Mucosa of descending colon (tissue), 3 donors: ENCODE measurements at regions not wholly inside any gene's neighbourhood (a gene's known extent, or its start where the extent isn't known, plus 50 kb on each side); places are given as distances from the start of the nearest gene placed in this dataset.

Source experiments
- ATAC-seq: fragments of 200-7000 bp; cut with Tn5 transposase; one replicate; pipeline ENCODE4 v1.9.1; 2020; ENCODE audit warnings: mild to moderate bottlenecking, moderate library complexity
- DNase-seq, 3 donors: peaks; one replicate each; pipeline ENCODE4 v3.0.0-alpha.2; 2020
- H3K36me3 ChIP-seq: fragments of 200-600 bp; one replicate; pipeline ENCODE4 v1.8.0; 2021; ENCODE audit warnings: low read depth, mild to moderate bottlenecking
- H3K4me1 ChIP-seq: fragments of 200-600 bp; one replicate; pipeline ENCODE4 v1.8.0; 2021; ENCODE audit warnings: low read depth, mild to moderate bottlenecking
- H3K4me3 ChIP-seq: fragments of 200-600 bp; one replicate; pipeline ENCODE4 v1.8.0; 2021; ENCODE audit warnings: mild to moderate bottlenecking
- H3K9me3 ChIP-seq: fragments of 200-600 bp; one replicate; pipeline ENCODE4 v1.8.0; 2021; ENCODE audit warnings: mild to moderate bottlenecking
- intact Hi-C, 2 donors: fragments of 100-400 bp; cut with DNase I in 1 of 2; cut with micrococcal nuclease in 1 of 2; formaldehyde crosslinking; loops; one replicate each; pipeline versions ENCODE4 v1.11.0 to v1.11.1; 2022; cut with DNase I, micrococcal nuclease
- TF ChIP-seq, protein P1 (sequence below): fragments of 200-600 bp; IDR thresholded peaks from one replicate; pipeline ENCODE4 v1.8.0; 2022; ENCODE audit warnings: antibody characterized with exemption, mild to moderate bottlenecking
- donor health status: DM: no; HTN: no; CAD: no; lungs with moderate emphysema.
- donor health status: DM: no; HTN: no; CAD: no.
- donor health status: DM: no; HTN: yes; CAD: no.

DNA sequence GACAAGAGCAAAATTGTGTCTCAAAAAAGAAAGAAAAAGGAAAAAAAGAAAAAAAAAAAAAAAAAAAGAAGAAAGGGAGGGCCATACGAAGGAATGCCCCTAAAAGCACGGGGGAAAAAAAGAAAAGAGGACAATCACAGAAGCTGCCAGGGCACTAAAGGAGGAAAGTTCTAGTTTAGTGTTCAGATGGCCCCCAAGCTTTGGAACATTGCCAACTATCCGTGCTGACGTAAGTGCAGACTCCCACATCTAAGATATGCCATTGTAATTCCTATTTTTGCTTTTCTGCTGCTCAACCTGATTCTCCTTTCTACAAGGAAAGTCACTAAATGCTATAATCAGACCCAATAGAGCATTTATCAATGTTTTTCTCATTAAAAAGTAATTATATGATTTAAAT is 842.1 kb downstream of the KCNJ2 start:
- TF ChIP-seq, protein P1, sequence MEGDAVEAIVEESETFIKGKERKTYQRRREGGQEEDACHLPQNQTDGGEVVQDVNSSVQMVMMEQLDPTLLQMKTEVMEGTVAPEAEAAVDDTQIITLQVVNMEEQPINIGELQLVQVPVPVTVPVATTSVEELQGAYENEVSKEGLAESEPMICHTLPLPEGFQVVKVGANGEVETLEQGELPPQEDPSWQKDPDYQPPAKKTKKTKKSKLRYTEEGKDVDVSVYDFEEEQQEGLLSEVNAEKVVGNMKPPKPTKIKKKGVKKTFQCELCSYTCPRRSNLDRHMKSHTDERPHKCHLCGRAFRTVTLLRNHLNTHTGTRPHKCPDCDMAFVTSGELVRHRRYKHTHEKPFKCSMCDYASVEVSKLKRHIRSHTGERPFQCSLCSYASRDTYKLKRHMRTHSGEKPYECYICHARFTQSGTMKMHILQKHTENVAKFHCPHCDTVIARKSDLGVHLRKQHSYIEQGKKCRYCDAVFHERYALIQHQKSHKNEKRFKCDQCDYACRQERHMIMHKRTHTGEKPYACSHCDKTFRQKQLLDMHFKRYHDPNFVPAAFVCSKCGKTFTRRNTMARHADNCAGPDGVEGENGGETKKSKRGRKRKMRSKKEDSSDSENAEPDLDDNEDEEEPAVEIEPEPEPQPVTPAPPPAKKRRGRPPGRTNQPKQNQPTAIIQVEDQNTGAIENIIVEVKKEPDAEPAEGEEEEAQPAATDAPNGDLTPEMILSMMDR, result no peak
- Histone ChIP-seq H3K9me3 (no peaks in the 10 kb centered on the region), H3K4me3 (no peak overlapping the region), H3K4me1 (no peaks in the 10 kb centered on the region), H3K36me3 (no peaks in the 10 kb centered on the region)
- DNase-seq (no peak), ATAC-seq (no peak)
- intact Hi-C loops, result no loop called here

DNA sequence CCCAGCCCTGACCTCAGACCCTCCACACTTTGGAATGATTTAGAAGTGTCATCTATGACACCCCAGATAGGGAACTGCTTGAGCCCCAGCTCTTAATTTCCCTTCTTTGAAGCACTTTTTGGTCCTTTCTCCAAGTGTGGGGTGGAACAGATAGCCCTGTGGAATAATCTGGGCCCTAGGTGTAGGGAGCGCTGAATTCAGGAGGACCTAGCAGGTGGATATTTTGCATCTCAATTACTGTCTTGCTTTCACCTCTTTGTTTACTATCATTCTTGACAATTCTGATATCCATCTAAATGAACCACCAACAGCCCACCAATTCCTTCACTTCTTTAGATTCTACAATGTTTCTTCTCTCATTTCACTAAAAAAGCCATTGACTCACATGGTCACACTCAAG is 850.4 kb downstream of the KCNJ2 start:
- Histone ChIP-seq H3K4me3 (no peak overlapping the region), H3K36me3 (no peaks in the 10 kb centered on the region), H3K4me1 (no peaks in the 10 kb centered on the region), H3K9me3 (no peaks in the 10 kb centered on the region)
- TF ChIP-seq, protein P1, result no peak
- ATAC-seq, result no peak
- no peak for DNase-seq
- intact Hi-C loops, result no loop called here

DNA sequence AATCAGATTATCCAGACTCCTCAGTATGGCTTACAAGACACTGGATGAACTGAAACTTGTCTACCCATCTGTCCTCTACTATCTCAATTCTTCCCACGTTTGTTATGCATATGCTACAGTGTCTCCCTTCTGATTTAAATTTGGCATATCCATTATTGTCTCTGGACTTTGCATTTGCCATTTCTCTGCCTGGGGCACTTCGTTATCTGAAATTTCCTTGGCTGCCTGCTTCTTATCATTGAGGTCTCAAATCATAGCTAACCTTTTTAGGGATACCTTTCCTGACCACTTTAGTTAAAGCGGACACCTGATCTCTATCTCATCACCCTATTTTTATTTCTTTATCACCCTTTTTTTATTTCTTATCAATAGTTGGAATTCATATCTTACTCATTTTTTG is 853.4 kb downstream of the KCNJ2 start:
- Histone ChIP-seq H3K4me3 (no peak overlapping the region), H3K4me1 (no peaks in the 10 kb centered on the region), H3K36me3 (no peaks in the 10 kb centered on the region), H3K9me3 (no peaks in the 10 kb centered on the region)
- no peak for ATAC-seq
- no peak for DNase-seq
- TF ChIP-seq, protein P1, result no peak
- intact Hi-C loops, result no loop called here

DNA sequence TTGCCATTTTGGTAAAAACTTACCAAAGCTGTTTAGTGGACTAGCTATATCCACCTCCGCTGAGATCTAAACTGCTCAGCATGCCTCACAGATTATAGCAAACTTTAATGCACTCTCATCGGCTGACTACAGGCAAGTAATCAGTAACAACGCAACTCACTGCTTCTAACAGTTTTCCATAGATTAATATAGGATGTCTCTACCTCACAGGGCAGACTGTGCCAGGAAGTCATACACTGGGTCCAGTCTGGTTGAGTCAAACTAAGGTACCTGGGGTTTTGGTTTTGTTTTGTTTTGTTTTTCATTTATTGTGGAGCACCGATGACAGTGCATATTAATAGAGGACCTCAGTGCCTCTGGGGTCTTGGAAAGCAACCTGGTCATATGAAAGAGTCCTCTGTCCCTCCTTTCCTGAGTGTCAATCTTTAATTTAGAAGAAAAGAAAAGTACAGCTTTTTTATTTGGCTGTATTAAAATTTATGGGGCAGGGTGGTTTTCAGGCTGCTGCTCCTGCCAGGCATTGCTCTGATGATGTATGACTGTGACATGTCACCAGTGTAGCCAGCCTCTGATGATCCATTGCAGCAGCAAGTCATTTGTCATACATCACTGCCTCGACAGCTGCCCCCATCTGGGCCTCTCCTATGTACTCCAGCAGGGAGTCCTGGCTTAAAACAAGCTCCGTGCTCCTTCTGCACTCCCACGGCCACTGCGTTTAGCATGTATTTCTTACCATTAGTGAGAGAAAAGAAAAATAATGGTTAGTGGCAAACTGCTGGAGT is 854.1 kb downstream of the KCNJ2 start:
- Histone ChIP-seq H3K9me3 (no peaks in the 10 kb centered on the region), H3K4me1 (no peaks in the 10 kb centered on the region), H3K4me3 (no peak overlapping the region), H3K36me3 (no peaks in the 10 kb centered on the region)
- intact Hi-C loops, result no loop called here
- DNase-seq, result no peak
- TF ChIP-seq, protein P1, result no peak
- no peak for ATAC-seq

DNA sequence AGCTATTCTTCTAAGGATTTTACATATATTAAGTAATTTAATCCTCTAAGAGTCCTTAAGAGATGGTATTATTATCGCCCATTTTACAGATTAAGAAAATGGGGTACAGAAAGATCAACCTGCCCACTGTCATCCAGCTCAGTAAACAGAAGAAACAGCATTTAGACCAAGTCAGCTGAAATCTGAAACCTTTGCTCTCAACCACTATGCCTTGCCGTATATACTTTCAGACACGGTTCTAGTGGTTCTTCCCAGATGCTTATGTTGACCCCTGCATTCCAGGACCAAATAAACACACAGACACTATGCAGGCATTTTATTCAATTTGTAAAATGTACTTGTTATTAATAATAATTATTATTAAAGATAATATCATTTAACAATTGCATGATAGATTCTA is 854.8 kb downstream of the KCNJ2 start:
- Histone ChIP-seq H3K36me3 (no peaks in the 10 kb centered on the region), H3K4me3 (no peak overlapping the region), H3K9me3 (no peaks in the 10 kb centered on the region), H3K4me1 (no peaks in the 10 kb centered on the region)
- intact Hi-C loops, result no loop called here
- DNase-seq (no peak), ATAC-seq (no peak)
- TF ChIP-seq, protein P1, result no peak
